ENCODE measurements at regions not wholly inside any gene's neighbourhood (a gene's known extent, or its start where the extent isn't known, plus 50 kb on each side); places are given as distances from the start of the nearest gene placed in this dataset.

DNA sequence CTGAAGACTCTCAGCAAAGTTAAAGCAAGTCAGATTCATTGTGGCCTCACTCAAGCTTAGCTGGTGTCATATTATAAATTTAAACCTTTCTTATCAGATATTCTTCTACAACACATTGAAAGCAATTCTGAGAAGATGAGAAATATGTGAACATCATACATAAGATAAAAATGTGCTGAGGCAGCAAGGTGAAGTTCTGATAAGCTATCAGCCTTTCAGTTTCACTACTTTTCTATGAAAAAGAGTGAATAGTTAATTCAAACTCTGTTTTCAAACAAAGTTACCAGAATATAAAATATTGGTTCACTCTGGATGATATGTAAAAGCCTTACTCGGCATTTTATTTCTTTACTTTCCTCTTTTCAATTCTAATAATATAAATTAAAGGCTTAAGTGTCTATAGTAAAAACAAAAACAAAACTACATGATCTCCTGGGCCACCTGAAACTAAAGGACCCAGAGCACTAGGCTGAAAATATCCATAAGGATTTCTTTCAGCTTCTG is 824.4 kb downstream of the MTRR start:
- Histone ChIP-seq H3K9me3 (ENCODE audit: control insufficient read depth in 2 of 2, insufficient read depth in 1 of 2, low read depth in 1 of 2, low read length in 1 of 2) (no peaks in the 10 kb centered on the region), H3K27ac (ENCODE audit: low read depth in 2 of 2, low read length in 1 of 2) (no peak overlapping the region), H3K4me3 (ENCODE audit: low read depth in 1 of 2, low read length in 2 of 2) (no peak overlapping the region), H3K27me3 (ENCODE audit: control insufficient read depth in 1 of 2, insufficient read depth in 2 of 2, low read length in 2 of 2) (no peaks in the 10 kb centered on the region), H3K4me1 (ENCODE audit: control insufficient read depth in 2 of 2, insufficient read depth in 2 of 2, low read length in 1 of 2) (no peaks in the 10 kb centered on the region), H3K36me3 (ENCODE audit: control insufficient read depth in 2 of 2, insufficient read depth in 2 of 2, low read length in 1 of 2) (no peaks in the 10 kb centered on the region)
- WGBS, 2 donors = 87 to 90% methylated on average over 1 of the region's 1 CpG

DNA sequence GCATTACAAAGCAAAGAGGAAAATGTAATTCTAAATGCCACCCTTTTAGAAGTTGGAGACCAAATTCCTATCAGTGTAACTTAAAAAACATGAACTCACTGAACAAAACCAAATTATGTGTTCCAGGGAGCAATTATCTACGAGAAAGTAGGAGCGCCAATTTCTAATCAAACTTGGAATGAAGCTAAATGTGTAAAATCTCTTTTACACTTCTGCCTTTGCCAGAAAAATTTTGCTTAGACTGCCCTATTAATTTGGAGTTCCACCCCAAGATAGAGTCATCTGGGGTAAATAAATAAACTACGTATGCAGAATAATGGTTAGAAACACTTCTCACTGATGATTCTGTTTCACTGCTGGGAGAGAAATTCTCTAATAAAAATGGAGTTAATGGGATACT is 825.6 kb downstream of the MTRR start:
- no peaks in the 10 kb centered on the region for H3K4me1 ChIP-seq (ENCODE audit: control insufficient read depth in 2 of 2, insufficient read depth in 2 of 2, low read length in 1 of 2)
- no peak overlapping the region for H3K27ac ChIP-seq (ENCODE audit: low read depth in 2 of 2, low read length in 1 of 2)
- H3K36me3 ChIP-seq (ENCODE audit: control insufficient read depth in 2 of 2, insufficient read depth in 2 of 2, low read length in 1 of 2) = no peaks in the 10 kb centered on the region
- 80 to 81% methylated on average over 3 of the region's 3 CpGs for WGBS, 2 donors
- H3K27me3 ChIP-seq (ENCODE audit: control insufficient read depth in 1 of 2, insufficient read depth in 2 of 2, low read length in 2 of 2) = no peaks in the 10 kb centered on the region
- H3K4me3 ChIP-seq (ENCODE audit: low read depth in 1 of 2, low read length in 2 of 2) = no peak overlapping the region
- H3K9me3 ChIP-seq (ENCODE audit: control insufficient read depth in 2 of 2, insufficient read depth in 1 of 2, low read depth in 1 of 2, low read length in 1 of 2) = no peaks in the 10 kb centered on the region

DNA sequence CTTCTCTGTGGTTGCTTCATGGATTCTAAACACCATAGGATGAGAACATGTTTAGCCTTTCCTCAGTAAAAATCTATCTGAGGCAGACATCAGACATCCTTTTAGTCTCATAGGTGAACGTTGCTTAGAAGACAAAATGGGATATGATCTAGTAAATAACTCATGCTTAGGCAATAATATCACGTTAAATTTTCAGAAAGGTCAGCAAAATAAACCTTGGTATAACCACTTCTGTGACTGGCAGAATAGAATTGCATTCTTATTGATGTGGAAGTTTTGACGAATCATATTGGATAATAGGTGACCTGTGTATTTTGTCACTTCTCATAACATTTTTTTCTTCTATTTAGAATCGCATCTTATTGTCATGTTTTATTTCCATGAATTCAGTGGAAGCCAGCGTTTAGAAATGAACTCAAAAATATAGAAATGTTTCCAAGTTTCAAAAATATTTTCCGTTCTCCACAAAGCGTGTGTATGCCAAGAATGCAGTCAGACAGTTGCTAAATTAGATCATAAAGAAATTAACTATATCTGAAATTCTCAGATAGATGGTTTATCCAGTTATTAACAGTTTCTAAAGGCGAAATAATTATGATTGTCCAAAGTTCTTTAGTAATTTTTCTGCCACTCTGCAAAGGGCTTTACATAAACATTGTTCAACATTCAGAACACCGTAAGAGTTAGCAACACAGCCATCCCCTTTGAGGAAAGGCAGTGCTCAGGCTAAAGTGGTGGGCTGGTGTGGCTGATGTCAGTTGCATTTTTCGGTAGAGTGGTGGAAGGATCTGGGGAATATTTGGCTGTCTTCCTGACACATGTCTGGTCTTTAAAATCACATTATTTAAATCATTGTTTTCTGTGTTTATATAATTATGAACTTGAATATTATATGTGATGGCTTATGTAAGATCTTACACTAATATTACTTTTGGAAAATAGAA is 827.2 kb downstream of the MTRR start:
- no peaks in the 10 kb centered on the region for H3K9me3 ChIP-seq (ENCODE audit: control insufficient read depth in 2 of 2, insufficient read depth in 1 of 2, low read depth in 1 of 2, low read length in 1 of 2)
- no peaks in the 10 kb centered on the region for H3K4me1 ChIP-seq (ENCODE audit: control insufficient read depth in 2 of 2, insufficient read depth in 2 of 2, low read length in 1 of 2)
- no peaks in the 10 kb centered on the region for H3K36me3 ChIP-seq (ENCODE audit: control insufficient read depth in 2 of 2, insufficient read depth in 2 of 2, low read length in 1 of 2)
- WGBS, 2 donors = 51 to 63% methylated on average over 10 of the region's 10 CpGs
- H3K4me3 ChIP-seq (ENCODE audit: low read depth in 1 of 2, low read length in 2 of 2) = no peak overlapping the region
- no peaks in the 10 kb centered on the region for H3K27me3 ChIP-seq (ENCODE audit: control insufficient read depth in 1 of 2, insufficient read depth in 2 of 2, low read length in 2 of 2)
- no peak overlapping the region for H3K27ac ChIP-seq (ENCODE audit: low read depth in 2 of 2, low read length in 1 of 2)

DNA sequence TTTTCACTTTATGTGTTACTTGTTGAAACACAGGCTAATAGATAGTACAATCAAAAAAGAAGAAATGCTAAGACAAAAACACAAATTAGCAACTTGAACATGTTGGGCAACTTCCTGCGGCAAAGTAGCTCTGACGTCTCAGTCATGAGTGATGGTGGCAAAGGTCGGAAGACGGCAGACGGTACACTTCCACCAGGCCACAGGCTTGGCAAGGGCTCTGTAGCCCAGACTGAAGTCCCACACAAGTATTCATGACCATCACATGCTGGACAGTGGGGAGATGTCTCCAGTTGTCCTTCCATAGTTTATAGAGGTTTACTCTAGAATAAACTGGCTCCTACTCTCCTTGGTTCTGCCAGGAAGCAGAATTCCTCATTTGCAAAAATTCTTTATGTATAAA is 831.3 kb downstream of the MTRR start:
- WGBS, 2 donors = 73 to 75% methylated on average over 5 of the region's 5 CpGs
- Histone ChIP-seq H3K9me3 (ENCODE audit: control insufficient read depth in 2 of 2, insufficient read depth in 1 of 2, low read depth in 1 of 2, low read length in 1 of 2) (no peaks in the 10 kb centered on the region), H3K4me1 (ENCODE audit: control insufficient read depth in 2 of 2, insufficient read depth in 2 of 2, low read length in 1 of 2) (no peaks in the 10 kb centered on the region), H3K27ac (ENCODE audit: low read depth in 2 of 2, low read length in 1 of 2) (no peak overlapping the region), H3K27me3 (ENCODE audit: control insufficient read depth in 1 of 2, insufficient read depth in 2 of 2, low read length in 2 of 2) (no peaks in the 10 kb centered on the region), H3K4me3 (ENCODE audit: low read depth in 1 of 2, low read length in 2 of 2) (no peak overlapping the region), H3K36me3 (ENCODE audit: control insufficient read depth in 2 of 2, insufficient read depth in 2 of 2, low read length in 1 of 2) (no peaks in the 10 kb centered on the region)

DNA sequence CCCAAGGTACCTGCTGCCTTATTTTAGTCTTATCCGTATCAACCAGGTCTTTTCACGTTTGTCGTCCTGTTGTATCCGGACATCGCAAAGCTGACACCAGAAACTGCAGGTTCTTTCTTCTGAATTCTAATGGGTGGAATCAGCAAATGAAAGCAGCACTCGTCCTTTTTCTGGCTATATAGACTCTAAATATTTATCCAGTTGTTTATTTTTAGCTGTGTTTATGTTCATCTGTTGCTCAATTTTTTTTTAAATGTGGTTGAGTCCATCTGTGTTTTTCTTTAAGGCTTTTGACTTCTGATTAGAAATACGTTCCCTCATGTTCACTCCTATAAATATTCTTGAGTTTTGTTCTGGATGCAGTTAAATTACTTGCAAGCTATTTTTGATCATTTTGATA is 831.7 kb downstream of the MTRR start:
- Histone ChIP-seq H3K9me3 (ENCODE audit: control insufficient read depth in 2 of 2, insufficient read depth in 1 of 2, low read depth in 1 of 2, low read length in 1 of 2) (no peaks in the 10 kb centered on the region), H3K4me3 (ENCODE audit: low read depth in 1 of 2, low read length in 2 of 2) (no peak overlapping the region), H3K4me1 (ENCODE audit: control insufficient read depth in 2 of 2, insufficient read depth in 2 of 2, low read length in 1 of 2) (no peaks in the 10 kb centered on the region), H3K27me3 (ENCODE audit: control insufficient read depth in 1 of 2, insufficient read depth in 2 of 2, low read length in 2 of 2) (no peaks in the 10 kb centered on the region), H3K27ac (ENCODE audit: low read depth in 2 of 2, low read length in 1 of 2) (no peak overlapping the region), H3K36me3 (ENCODE audit: control insufficient read depth in 2 of 2, insufficient read depth in 2 of 2, low read length in 1 of 2) (no peaks in the 10 kb centered on the region)
- 68 to 74% methylated on average over 7 of the region's 7 CpGs for WGBS, 2 donors

DNA sequence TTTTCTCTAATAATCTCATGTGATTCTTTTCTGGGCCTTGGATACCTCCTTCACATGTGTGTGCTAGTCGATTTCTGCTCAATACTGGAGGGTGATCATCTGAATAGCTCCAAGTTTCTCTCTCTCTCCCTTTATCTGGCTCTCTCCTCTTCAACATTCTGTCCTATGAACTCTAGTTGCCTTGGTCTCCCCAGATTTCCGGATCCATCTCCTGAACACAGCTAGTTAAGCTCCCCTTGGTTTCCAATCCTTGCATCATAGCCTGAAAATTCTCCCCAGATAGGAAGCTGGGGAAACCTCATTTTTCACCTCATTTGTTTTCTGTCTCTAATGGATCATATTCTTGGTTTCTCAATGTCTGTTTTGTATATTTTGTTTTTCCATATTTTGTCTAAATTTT is 832.3 kb downstream of the MTRR start:
- no peaks in the 10 kb centered on the region for H3K36me3 ChIP-seq (ENCODE audit: control insufficient read depth in 2 of 2, insufficient read depth in 2 of 2, low read length in 1 of 2)
- H3K4me3 ChIP-seq (ENCODE audit: low read depth in 1 of 2, low read length in 2 of 2) = no peak overlapping the region
- no peaks in the 10 kb centered on the region for H3K4me1 ChIP-seq (ENCODE audit: control insufficient read depth in 2 of 2, insufficient read depth in 2 of 2, low read length in 1 of 2)
- WGBS, 2 donors = 71 to 73% methylated on average over 2 of the region's 2 CpGs
- no peak overlapping the region for H3K27ac ChIP-seq (ENCODE audit: low read depth in 2 of 2, low read length in 1 of 2)
- no peaks in the 10 kb centered on the region for H3K27me3 ChIP-seq (ENCODE audit: control insufficient read depth in 1 of 2, insufficient read depth in 2 of 2, low read length in 2 of 2)
- H3K9me3 ChIP-seq (ENCODE audit: control insufficient read depth in 2 of 2, insufficient read depth in 1 of 2, low read depth in 1 of 2, low read length in 1 of 2) = no peaks in the 10 kb centered on the region

DNA sequence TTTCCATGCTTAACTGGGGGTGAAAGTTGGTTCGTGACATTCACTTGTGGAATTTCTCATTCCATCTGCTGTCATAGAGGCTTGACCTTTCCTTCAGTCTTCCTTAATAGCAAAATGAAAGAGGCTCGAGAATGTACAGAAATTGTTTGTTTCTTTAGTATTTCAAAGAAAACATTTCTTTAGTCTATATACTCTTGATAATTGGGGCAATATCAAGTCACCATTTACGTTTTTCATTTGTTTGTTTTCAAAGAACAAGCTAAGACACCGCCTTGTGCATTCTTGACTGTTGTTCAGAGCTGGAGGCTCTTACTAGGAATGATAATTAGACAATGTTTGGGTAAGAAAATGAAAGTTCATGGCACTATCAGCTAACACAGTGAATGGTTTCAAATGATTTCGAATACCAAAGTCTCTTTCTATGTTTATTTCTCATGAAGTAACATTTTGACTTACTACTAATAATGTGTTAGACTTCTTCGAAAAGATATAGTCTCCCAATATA is 835.4 kb downstream of the SEMA5A start:
- no peak overlapping the region for H3K27ac ChIP-seq (ENCODE audit: low read depth in 2 of 2, low read length in 1 of 2)
- no peaks in the 10 kb centered on the region for H3K9me3 ChIP-seq (ENCODE audit: control insufficient read depth in 2 of 2, insufficient read depth in 1 of 2, low read depth in 1 of 2, low read length in 1 of 2)
- H3K4me3 ChIP-seq (ENCODE audit: low read depth in 1 of 2, low read length in 2 of 2) = no peak overlapping the region
- no peaks in the 10 kb centered on the region for H3K36me3 ChIP-seq (ENCODE audit: control insufficient read depth in 2 of 2, insufficient read depth in 2 of 2, low read length in 1 of 2)
- 63 to 72% methylated on average over 6 of the region's 6 CpGs for WGBS, 2 donors
- no peaks in the 10 kb centered on the region for H3K27me3 ChIP-seq (ENCODE audit: control insufficient read depth in 1 of 2, insufficient read depth in 2 of 2, low read length in 2 of 2)
- no peaks in the 10 kb centered on the region for H3K4me1 ChIP-seq (ENCODE audit: control insufficient read depth in 2 of 2, insufficient read depth in 2 of 2, low read length in 1 of 2)

DNA sequence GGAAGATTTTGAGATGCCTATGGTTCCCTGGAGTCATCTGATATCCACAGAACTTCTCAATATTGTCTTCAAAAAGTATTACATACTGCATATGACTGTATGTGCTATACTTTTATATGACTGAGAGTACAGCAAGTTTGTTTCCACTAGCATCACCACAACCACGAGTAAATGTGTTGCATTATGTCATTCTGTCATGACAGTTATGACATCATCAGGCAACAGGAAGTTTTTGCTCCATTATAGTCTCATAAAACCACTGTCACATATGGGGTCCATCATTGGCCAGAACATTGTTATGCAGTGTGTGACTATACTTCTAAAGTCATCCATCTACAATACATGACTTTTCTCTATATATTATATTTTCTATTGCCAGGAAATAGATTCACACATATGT is 831.7 kb downstream of the SEMA5A start:
- H3K27me3 ChIP-seq (ENCODE audit: control insufficient read depth in 1 of 2, insufficient read depth in 2 of 2, low read length in 2 of 2) = no peaks in the 10 kb centered on the region
- WGBS, 2 donors = 36 to 43% methylated on average over 1 of the region's 1 CpG
- H3K36me3 ChIP-seq (ENCODE audit: control insufficient read depth in 2 of 2, insufficient read depth in 2 of 2, low read length in 1 of 2) = no peaks in the 10 kb centered on the region
- no peaks in the 10 kb centered on the region for H3K9me3 ChIP-seq (ENCODE audit: control insufficient read depth in 2 of 2, insufficient read depth in 1 of 2, low read depth in 1 of 2, low read length in 1 of 2)
- no peak overlapping the region for H3K27ac ChIP-seq (ENCODE audit: low read depth in 2 of 2, low read length in 1 of 2)
- H3K4me3 ChIP-seq (ENCODE audit: low read depth in 1 of 2, low read length in 2 of 2) = no peak overlapping the region
- H3K4me1 ChIP-seq (ENCODE audit: control insufficient read depth in 2 of 2, insufficient read depth in 2 of 2, low read length in 1 of 2) = no peaks in the 10 kb centered on the region

DNA sequence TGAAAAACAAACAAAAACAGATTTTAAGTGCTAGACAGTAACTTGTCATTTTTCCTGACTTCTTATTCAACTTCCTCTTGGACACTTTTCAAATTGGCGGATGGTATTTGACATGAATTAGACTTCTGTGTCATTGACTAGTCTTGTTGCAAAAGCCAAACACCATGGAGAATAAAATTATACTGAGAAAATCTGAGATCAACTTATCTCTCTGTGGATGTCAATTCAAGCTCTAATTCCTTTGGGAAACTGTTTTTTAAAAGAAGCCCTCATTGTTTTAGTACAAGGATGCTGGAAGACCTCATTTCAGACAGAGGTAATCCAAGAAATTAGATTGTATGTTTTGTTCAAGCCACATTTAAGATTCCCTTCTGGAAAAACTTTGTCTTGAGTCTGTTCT is 831.0 kb downstream of the SEMA5A start:
- Histone ChIP-seq H3K4me1 (ENCODE audit: control insufficient read depth in 2 of 2, insufficient read depth in 2 of 2, low read length in 1 of 2) (no peaks in the 10 kb centered on the region), H3K36me3 (ENCODE audit: control insufficient read depth in 2 of 2, insufficient read depth in 2 of 2, low read length in 1 of 2) (no peaks in the 10 kb centered on the region), H3K4me3 (ENCODE audit: low read depth in 1 of 2, low read length in 2 of 2) (no peak overlapping the region), H3K9me3 (ENCODE audit: control insufficient read depth in 2 of 2, insufficient read depth in 1 of 2, low read depth in 1 of 2, low read length in 1 of 2) (no peaks in the 10 kb centered on the region), H3K27me3 (ENCODE audit: control insufficient read depth in 1 of 2, insufficient read depth in 2 of 2, low read length in 2 of 2) (no peaks in the 10 kb centered on the region), H3K27ac (ENCODE audit: low read depth in 2 of 2, low read length in 1 of 2) (no peak overlapping the region)
- 51 to 67% methylated on average over 1 of the region's 1 CpG for WGBS, 2 donors

DNA sequence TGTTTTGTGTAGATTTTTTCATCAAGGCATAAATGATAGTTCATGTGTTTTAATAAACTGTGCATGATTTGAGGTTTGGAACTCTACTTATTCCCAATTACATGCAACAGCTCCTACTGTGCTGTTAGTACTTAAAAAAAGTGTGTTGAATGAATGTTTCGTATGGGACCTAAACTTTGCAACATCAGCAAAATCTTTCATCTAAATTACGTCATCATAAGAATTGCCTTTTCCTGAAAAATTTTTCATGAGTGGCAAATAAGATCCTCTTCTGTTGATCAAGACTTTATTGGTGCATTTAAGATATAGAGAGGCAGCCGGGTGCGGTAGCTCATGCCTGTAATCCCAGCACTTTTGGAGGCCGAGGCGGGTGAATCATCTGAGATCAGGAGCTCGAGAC is 826.1 kb downstream of the SEMA5A start:
- H3K36me3 ChIP-seq (ENCODE audit: control insufficient read depth in 2 of 2, insufficient read depth in 2 of 2, low read length in 1 of 2) = no peaks in the 10 kb centered on the region
- no peaks in the 10 kb centered on the region for H3K4me1 ChIP-seq (ENCODE audit: control insufficient read depth in 2 of 2, insufficient read depth in 2 of 2, low read length in 1 of 2)
- H3K4me3 ChIP-seq (ENCODE audit: low read depth in 1 of 2, low read length in 2 of 2) = no peak overlapping the region
- no peaks in the 10 kb centered on the region for H3K9me3 ChIP-seq (ENCODE audit: control insufficient read depth in 2 of 2, insufficient read depth in 1 of 2, low read depth in 1 of 2, low read length in 1 of 2)
- 85 to 87% methylated on average over 7 of the region's 7 CpGs for WGBS, 2 donors
- no peak overlapping the region for H3K27ac ChIP-seq (ENCODE audit: low read depth in 2 of 2, low read length in 1 of 2)
- no peaks in the 10 kb centered on the region for H3K27me3 ChIP-seq (ENCODE audit: control insufficient read depth in 1 of 2, insufficient read depth in 2 of 2, low read length in 2 of 2)
